GM23338 (cell line): ENCODE measurements at regions not wholly inside any gene's neighbourhood (a gene's known extent, or its start where the extent isn't known, plus 50 kb on each side); places are given as distances from the start of the nearest gene placed in this dataset.
A peak's percentile ranks its signal among the peaks of the same experiment; 100 is the strongest.
"Not testable (repeated sequence)": the region's sequence is repeated elsewhere in the genome, so short reads cannot be mapped to it uniquely, and the experiment has no call there.

Experiments
- ATAC-seq: fragments of 200-7000 bp; cut with Tn5 transposase; 3 replicates; pipeline ENCODE4 v1.9.1; 2020
- DNase-seq: peaks from one replicate; pipeline ENCODE4 v3.0.0-alpha.2; 2015; ENCODE audit warnings: low spot score
- H2AFZ ChIP-seq: fragments of 200-600 bp; sonication (generic); 2 replicates; pipeline ENCODE4 v1.8.0; 2016; ENCODE audit warnings: antibody characterized with exemption, mild to moderate bottlenecking, moderate library complexity
- H3F3A ChIP-seq: fragments of 200-600 bp; sonication (generic); replicated peaks from 2 replicates; pipeline ENCODE4 v1.8.0; 2017; ENCODE audit warnings: antibody characterized with exemption, mixed run types, low read depth
- H3K27ac ChIP-seq: fragments of 200-600 bp; sonication (generic); 2 replicates; pipeline ENCODE4 v1.6.1; 2016; ENCODE audit warnings: low read depth
- H3K27me3 ChIP-seq: fragments of 200-600 bp; sonication (generic); 2 replicates; pipeline ENCODE4 v1.8.0; 2016; ENCODE audit warnings: mild to moderate bottlenecking, mixed run types, moderate library complexity; ENCODE audit not compliant: insufficient read depth
- H3K36me3 ChIP-seq: fragments of 200-600 bp; sonication (generic); 2 replicates; pipeline ENCODE4 v1.8.0; 2016; ENCODE audit warnings: mild to moderate bottlenecking; ENCODE audit not compliant: insufficient read depth
- H3K4me1 ChIP-seq: fragments of 200-600 bp; sonication (generic); 2 replicates; pipeline ENCODE4 v1.8.0; 2016; ENCODE audit warnings: mild to moderate bottlenecking, moderate library complexity; ENCODE audit not compliant: insufficient read depth
- H3K4me2 ChIP-seq: fragments of 200-600 bp; sonication (generic); 2 replicates; pipeline ENCODE4 v1.7.1; 2017; ENCODE audit warnings: mixed run types
- H3K4me3 ChIP-seq: fragments of 200-600 bp; sonication (generic); 2 replicates; pipeline ENCODE4 v1.6.1; 2016; ENCODE audit warnings: mixed run types
- H3K79me2 ChIP-seq: fragments of 200-600 bp; sonication (generic); replicated peaks from 2 replicates; pipeline ENCODE4 v1.8.0; 2017; ENCODE audit warnings: mild to moderate bottlenecking; ENCODE audit not compliant: insufficient read depth
- H3K9me2 ChIP-seq: fragments of 200-600 bp; sonication (generic); 2 replicates; pipeline ENCODE4 v1.8.0; 2017; ENCODE audit not compliant: insufficient read depth
- H4K20me1 ChIP-seq: fragments of 200-600 bp; sonication (generic); replicated peaks from 2 replicates; pipeline ENCODE4 v1.8.0; 2017; ENCODE audit warnings: mild to moderate bottlenecking; ENCODE audit not compliant: insufficient read depth
- H3K27ac Mint-ChIP-seq: 2 replicates; pipeline ENCODE4 v1.8.0; 2020; ENCODE audit warnings: inconsistent platforms, mild to moderate bottlenecking, moderate library complexity, mixed read lengths
- H3K27me3 Mint-ChIP-seq: 3 replicates; pipeline ENCODE4 v1.8.0; 2022; ENCODE audit warnings: low read depth, mild to moderate bottlenecking, moderate library complexity, mixed read lengths, inconsistent platforms; ENCODE audit not compliant: insufficient read depth, poor library complexity
- H3K36me3 Mint-ChIP-seq: 3 replicates; pipeline ENCODE4 v1.8.0; 2021; ENCODE audit warnings: low read depth, mild to moderate bottlenecking, inconsistent platforms, moderate library complexity, mixed read lengths
- H3K4me1 Mint-ChIP-seq: 3 replicates; pipeline ENCODE4 v1.8.0; 2020; ENCODE audit warnings: mild to moderate bottlenecking, inconsistent platforms, mixed read lengths
- H3K4me3 Mint-ChIP-seq: 3 replicates; pipeline ENCODE4 v1.8.0; 2021; ENCODE audit warnings: moderate library complexity, mild to moderate bottlenecking, inconsistent platforms, mixed read lengths
- H3K9me3 Mint-ChIP-seq: 3 replicates; pipeline ENCODE4 v1.8.0; 2020; ENCODE audit warnings: moderate library complexity, mild to moderate bottlenecking, inconsistent platforms, mixed read lengths
- CREB1 ChIP-seq: fragments of 250-450 bp; sonication (Bioruptor Pico); IDR thresholded peaks from 2 replicates; pipeline ENCODE4 v1.5.0; 2020; ENCODE audit warnings: low read depth, mild to moderate bottlenecking, moderate library complexity
- ETS1 ChIP-seq: IDR thresholded peaks from 2 replicates; pipeline ENCODE4 v1.6.1; 2016; ENCODE audit warnings: antibody characterized with exemption
- EZH2 ChIP-seq: fragments of 200-600 bp; sonication (generic); IDR thresholded peaks from one replicate; pipeline ENCODE4 v1.8.0; 2017; ENCODE audit warnings: antibody characterized with exemption, mild to moderate bottlenecking, low read depth; ENCODE audit not compliant: unreplicated experiment
- EZH2phosphoT487 ChIP-seq: fragments of 200-600 bp; sonication (generic); IDR thresholded peaks from one replicate; pipeline ENCODE4 v1.8.1; 2018; ENCODE audit warnings: antibody characterized with exemption; ENCODE audit not compliant: unreplicated experiment
- NANOG ChIP-seq: IDR thresholded peaks from 2 replicates; pipeline ENCODE4 v1.6.1; 2016; ENCODE audit warnings: antibody characterized with exemption, borderline replicate concordance
- POLR2AphosphoS5 ChIP-seq: IDR thresholded peaks from 2 replicates; pipeline ENCODE4 v1.6.1; 2016; ENCODE audit warnings: antibody characterized with exemption, low read depth
- REST ChIP-seq: IDR thresholded peaks from one replicate; pipeline ENCODE4 v1.6.1; 2018; ENCODE audit warnings: antibody characterized with exemption; ENCODE audit not compliant: unreplicated experiment
- STAT1 ChIP-seq: IDR thresholded peaks from one replicate; pipeline ENCODE4 v1.6.1; 2016; ENCODE audit warnings: antibody characterized with exemption; ENCODE audit not compliant: unreplicated experiment
- ZNF331 ChIP-seq: fragments of 250-450 bp; sonication (Bioruptor Pico); IDR thresholded peaks from 2 replicates; pipeline ENCODE4 v1.5.0; 2020; ENCODE audit warnings: low read depth, mild to moderate bottlenecking, moderate library complexity

GRCh38 chr10:29728541-29729049 lies 93.8 kb upstream of the SVIL start:
- Histone ChIP-seq H3K4me3 (no peak overlapping the region), H3K9me2 (0 out of 2 replicates have a peak, but pooled peaks cover 2% of the 10 kb centered on the region), H3K36me3 (no peaks in the 10 kb centered on the region), H3F3A (no peaks in the 10 kb centered on the region), H4K20me1 (peaks cover 5% of the 10 kb centered on the region; the same call in 1 of the 2 replicates), H3K4me2 (peak overlapping the region; percentile 0; the same call in 1 of the 2 replicates), H3K27me3 (peaks cover 16% of the 10 kb centered on the region), H3K4me1 (peaks cover 40% of the 10 kb centered on the region), H2AFZ (no peak overlapping the region), H3K79me2 (peaks cover 22% of the 10 kb centered on the region), H3K27ac (peak overlapping the region; percentile 3; the same call in 1 of the 2 replicates)
- Mint-ChIP-seq H3K27ac (peak overlapping the region; percentile 47), H3K27me3 (peaks cover 6% of the 10 kb centered on the region), H3K4me1 (peaks cover 44% of the 10 kb centered on the region), H3K4me3 (peak overlapping the region; percentile 43), H3K9me3 (no peaks in the 10 kb centered on the region; the same call in 2 of the 3 replicates), H3K36me3 (peaks cover 5% of the 10 kb centered on the region)
- TF ChIP-seq CREB1 (CRISPR knock-in tag) (no peak), NANOG (no peak), EZH2phosphoT487 (no peak), EZH2 (no peak), STAT1 (no peak), ZNF331 (CRISPR knock-in tag) (no peak)
- DNase-seq (peak; percentile 40), ATAC-seq (peak; percentile 81)

GRCh38 chr10:29725927-29726326 lies 91.2 kb upstream of the SVIL start:
- H3K4me2 ChIP-seq, H3K27me3 Mint-ChIP-seq, H2AFZ ChIP-seq, H3K27ac Mint-ChIP-seq, H4K20me1 ChIP-seq, H3K4me3 ChIP-seq, H3K9me2 ChIP-seq, ATAC-seq, H3K9me3 Mint-ChIP-seq, H3F3A ChIP-seq, DNase-seq, H3K4me3 Mint-ChIP-seq, H3K36me3 ChIP-seq, H3K36me3 Mint-ChIP-seq, H3K27ac ChIP-seq, H3K27me3 ChIP-seq: not testable (repeated sequence)
- peaks cover 20% of the 10 kb centered on the region for H3K4me1 ChIP-seq
- peaks cover 25% of the 10 kb centered on the region for H3K79me2 ChIP-seq
- H3K4me1 Mint-ChIP-seq, result peaks cover 29% of the 10 kb centered on the region

- no peak overlapping the region for H3K4me3 Mint-ChIP-seq
- TF ChIP-seq ETS1 (no peak), STAT1 (no peak), ZNF331 (CRISPR knock-in tag) (no peak), REST (no peak), POLR2AphosphoS5 (no peak)
Observed at GRCh38 chr10:29725133-29725720, 90.5 kb upstream of the SVIL start.

More at GRCh38 chr10:29725133-29725720, 90.5 kb upstream of the SVIL start:
- no peaks in the 10 kb centered on the region for H4K20me1 ChIP-seq
- ATAC-seq (peak; percentile 23; the same call in 1 of the 3 replicates), DNase-seq (no peak)
- no peaks in the 10 kb centered on the region for H3K9me2 ChIP-seq
- H3K27ac ChIP-seq, result no peak overlapping the region
- H3K27me3 ChIP-seq, result no peaks in the 10 kb centered on the region
- Mint-ChIP-seq H3K4me1 (peaks cover 26% of the 10 kb centered on the region), H3K27me3 (peaks cover 6% of the 10 kb centered on the region), H3K36me3 (peaks cover 13% of the 10 kb centered on the region), H3K9me3 (peaks cover 6% of the 10 kb centered on the region; the same call in 2 of the 3 replicates), H3K27ac (peak overlapping the region; percentile 21; the same call in 1 of the 2 replicates)
- H3K36me3 ChIP-seq, result no peaks in the 10 kb centered on the region
- peaks cover 22% of the 10 kb centered on the region for H3K79me2 ChIP-seq
- no peak overlapping the region for H2AFZ ChIP-seq
- no peak overlapping the region for H3K4me2 ChIP-seq
- H3K4me1 ChIP-seq, result peaks cover 14% of the 10 kb centered on the region
- no peak overlapping the region for H3K4me3 ChIP-seq
- H3F3A ChIP-seq, result no peaks in the 10 kb centered on the region
